ENCODE measurements at regions not wholly inside any gene's neighbourhood (a gene's known extent, or its start where the extent isn't known, plus 50 kb on each side); places are given as distances from the start of the nearest gene placed in this dataset.

DNA sequence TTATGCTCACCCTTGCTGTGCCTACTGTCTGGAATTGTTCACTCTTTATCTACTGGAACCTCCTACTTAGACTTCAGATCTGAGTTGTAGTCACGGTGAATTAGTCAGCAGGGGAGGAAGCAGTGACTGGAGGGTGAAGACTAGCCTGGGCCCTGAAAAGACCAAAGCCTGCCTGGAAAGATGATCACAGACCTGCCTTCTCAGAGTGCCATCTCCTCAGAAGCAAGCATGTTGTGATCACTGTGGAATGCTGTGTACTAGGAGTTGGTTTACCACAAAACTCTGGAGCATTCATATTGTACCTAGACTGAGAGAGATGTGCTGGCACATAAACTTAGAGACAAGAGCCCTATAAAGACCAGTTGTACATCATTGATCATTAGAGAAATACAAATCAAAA, 100.7 kb upstream of the SCN10A start:
- WGBS, 4 donors, result 65 to 80% (median 76%) methylated on average over 1 of the region's 1 CpG
- H3K27me3 ChIP-seq, result peaks cover 0 to 6% (median 0%) of the 10 kb centered on the region in 9 donors
- no peak overlapping the region for H3K4me3 ChIP-seq
- H3K4me1 ChIP-seq, result no peaks in the 10 kb centered on the region
- H3K9me3 ChIP-seq, result peaks cover 0 to 6% (median 0%) of the 10 kb centered on the region in 12 donors
- TF ChIP-seq, protein P1, sequence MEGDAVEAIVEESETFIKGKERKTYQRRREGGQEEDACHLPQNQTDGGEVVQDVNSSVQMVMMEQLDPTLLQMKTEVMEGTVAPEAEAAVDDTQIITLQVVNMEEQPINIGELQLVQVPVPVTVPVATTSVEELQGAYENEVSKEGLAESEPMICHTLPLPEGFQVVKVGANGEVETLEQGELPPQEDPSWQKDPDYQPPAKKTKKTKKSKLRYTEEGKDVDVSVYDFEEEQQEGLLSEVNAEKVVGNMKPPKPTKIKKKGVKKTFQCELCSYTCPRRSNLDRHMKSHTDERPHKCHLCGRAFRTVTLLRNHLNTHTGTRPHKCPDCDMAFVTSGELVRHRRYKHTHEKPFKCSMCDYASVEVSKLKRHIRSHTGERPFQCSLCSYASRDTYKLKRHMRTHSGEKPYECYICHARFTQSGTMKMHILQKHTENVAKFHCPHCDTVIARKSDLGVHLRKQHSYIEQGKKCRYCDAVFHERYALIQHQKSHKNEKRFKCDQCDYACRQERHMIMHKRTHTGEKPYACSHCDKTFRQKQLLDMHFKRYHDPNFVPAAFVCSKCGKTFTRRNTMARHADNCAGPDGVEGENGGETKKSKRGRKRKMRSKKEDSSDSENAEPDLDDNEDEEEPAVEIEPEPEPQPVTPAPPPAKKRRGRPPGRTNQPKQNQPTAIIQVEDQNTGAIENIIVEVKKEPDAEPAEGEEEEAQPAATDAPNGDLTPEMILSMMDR (IDR thresholded peaks at IDR 0.05), result no peak
- TF ChIP-seq POLR2A (IDR thresholded peaks at IDR 0.05), result no peak
- ATAC-seq (no peak), DNase-seq (no peak)
- intact Hi-C loops (cut with DNase I), result no loop called here
- no peaks in the 10 kb centered on the region for H3K36me3 ChIP-seq
- H3K27ac ChIP-seq, result no peak overlapping the region

DNA sequence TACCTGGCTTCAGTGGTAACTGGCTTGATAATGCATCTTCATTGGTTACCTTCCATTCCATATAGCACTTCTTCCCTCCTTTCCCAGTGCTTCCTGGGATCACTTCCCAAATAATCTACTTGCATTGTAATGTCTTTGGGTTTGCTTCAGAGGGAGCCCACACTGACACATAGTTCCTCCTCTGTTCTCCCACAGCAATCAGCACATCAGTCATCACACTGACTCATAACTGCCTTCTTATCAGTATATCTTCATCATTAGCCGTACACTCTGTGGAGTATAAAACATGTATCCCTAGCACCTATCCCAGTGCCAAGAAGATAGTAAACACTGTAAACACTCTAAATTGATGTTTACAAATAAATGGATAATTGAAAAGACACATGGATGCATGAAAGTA, 91.4 kb upstream of the SCN10A start:
- intact Hi-C loops (cut with DNase I), result no loop called here
- DNase-seq (no peak), ATAC-seq (no peak)
- TF ChIP-seq, protein P1 (IDR thresholded peaks at IDR 0.05), result no peak
- no peak for TF ChIP-seq POLR2A (IDR thresholded peaks at IDR 0.05)
- H3K4me1 ChIP-seq, result no peaks in the 10 kb centered on the region
- H3K36me3 ChIP-seq, result no peaks in the 10 kb centered on the region
- H3K27me3 ChIP-seq, result no peaks in the 10 kb centered on the region
- 35 to 58% (median 54%) methylated on average over 1 of the region's 1 CpG for WGBS, 4 donors
- no peak overlapping the region for H3K27ac ChIP-seq
- no peaks in the 10 kb centered on the region for H3K9me3 ChIP-seq
- H3K4me3 ChIP-seq, result no peak overlapping the region

DNA sequence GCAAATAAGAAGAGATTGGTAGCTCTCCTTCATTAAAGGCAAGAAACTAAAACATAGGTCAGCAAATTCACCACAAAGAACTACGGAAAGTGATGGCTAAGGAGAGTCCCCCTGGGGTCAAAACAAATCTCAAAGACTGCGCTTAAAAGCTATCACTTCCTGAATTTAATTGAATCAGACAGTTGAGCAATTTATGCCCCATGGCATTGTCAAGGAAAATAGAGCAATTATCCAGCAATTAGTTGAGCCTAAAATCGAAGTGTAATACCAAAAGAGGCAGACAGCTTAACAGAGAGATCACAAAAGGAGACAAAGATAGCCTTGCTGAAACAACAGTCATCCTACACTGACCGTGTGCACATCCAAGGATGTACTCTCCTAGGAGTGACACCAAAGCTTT, 74.4 kb upstream of the SCN10A start:
- H3K27me3 ChIP-seq, result no peaks in the 10 kb centered on the region
- H3K9me3 ChIP-seq, result peaks cover 0 to 24% (median 5%) of the 10 kb centered on the region in 12 donors
- no peak overlapping the region for H3K4me3 ChIP-seq
- H3K36me3 ChIP-seq, result no peaks in the 10 kb centered on the region
- no peak for DNase-seq
- intact Hi-C loops (cut with DNase I), result no loop called here
- no peak for ATAC-seq
- 76 to 81% (median 78%) methylated on average over 4 of the region's 4 CpGs for WGBS, 4 donors
- no peaks in the 10 kb centered on the region for H3K4me1 ChIP-seq
- H3K27ac ChIP-seq, result no peak overlapping the region
- TF ChIP-seq, protein P1 (IDR thresholded peaks at IDR 0.05), result no peak
- no peak for TF ChIP-seq POLR2A (IDR thresholded peaks at IDR 0.05)

DNA sequence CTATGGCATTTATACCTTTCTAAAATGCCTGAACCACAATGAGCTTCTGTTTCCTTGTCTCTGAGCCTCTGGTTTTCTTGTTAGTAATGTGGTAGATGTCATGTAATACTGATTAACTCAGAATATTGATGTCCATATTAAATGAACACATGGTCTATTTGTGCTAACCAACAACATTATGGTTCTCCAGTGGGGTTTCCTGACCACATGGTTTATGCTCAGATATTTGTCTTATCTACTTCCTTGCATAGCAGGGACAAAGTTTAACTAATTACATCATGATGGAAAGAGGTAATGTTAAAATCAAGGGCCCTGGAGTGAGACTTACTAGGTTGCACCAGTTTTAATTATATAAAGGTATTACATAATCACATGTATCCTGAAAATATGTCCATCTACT, 62.6 kb upstream of the SCN10A start:
- Histone ChIP-seq H3K9me3 (no peaks in the 10 kb centered on the region), H3K27ac (no peak overlapping the region), H3K27me3 (no peaks in the 10 kb centered on the region), H3K36me3 (no peaks in the 10 kb centered on the region), H3K4me1 (no peaks in the 10 kb centered on the region), H3K4me3 (no peak overlapping the region)
- TF ChIP-seq POLR2A (IDR thresholded peaks at IDR 0.05), result no peak
- TF ChIP-seq, protein P1 (IDR thresholded peaks at IDR 0.05), result no peak
- intact Hi-C loops (cut with DNase I), result no loop called here
- ATAC-seq (no peak), DNase-seq (no peak)

All from heart left ventricle (tissue), 16 donors.